Spleen (tissue), 11 donors: ENCODE measurements at regions not wholly inside any gene's neighbourhood (a gene's known extent, or its start where the extent isn't known, plus 50 kb on each side); places are given as distances from the start of the nearest gene placed in this dataset.

Source experiments
- DNase-seq: peaks from one replicate; pipeline ENCODE4 v3.0.0-alpha.2; 2020
- H3K27ac ChIP-seq, 8 donors: fragments of 200-600 bp; sonication (generic) in 7 of 8; 1 replicate in 4 of 8; 2 replicates in 4 of 8; pipeline versions ENCODE4 v1.5.0 to v1.8.0; 2016 to 2021; ENCODE audit warnings: inconsistent platforms in 4 of 8, mild to moderate bottlenecking in 4 of 8, moderate library complexity in 1 of 8
- H3K27me3 ChIP-seq, 7 donors: fragments of 200-600 bp; sonication (generic) in 6 of 7; replicated peaks in 1 of 7; 1 replicate in 4 of 7; 2 replicates in 3 of 7; pipeline versions ENCODE4 v1.5.0 to v1.8.0; 2016 to 2021; ENCODE audit warnings: inconsistent platforms in 3 of 7, mild to moderate bottlenecking in 1 of 7
- H3K36me3 ChIP-seq, 6 donors: fragments of 200-600 bp; sonication (generic) in 5 of 6; 1 replicate in 4 of 6; 2 replicates in 2 of 6; pipeline versions ENCODE4 v1.5.0 to v1.8.0; 2016 to 2021; ENCODE audit warnings: inconsistent platforms in 2 of 6
- H3K4me1 ChIP-seq, 6 donors: fragments of 200-600 bp; sonication (generic) in 5 of 6; 1 replicate in 3 of 6; 2 replicates in 3 of 6; pipeline versions ENCODE4 v1.5.0 to v1.8.0; 2016 to 2021; ENCODE audit warnings: inconsistent platforms in 3 of 6
- H3K4me3 ChIP-seq, 8 donors: fragments of 200-600 bp; sonication (generic) in 7 of 8; 1 replicate in 4 of 8; 2 replicates in 4 of 8; pipeline versions ENCODE4 v1.5.0 to v1.8.0; 2016 to 2021; ENCODE audit warnings: inconsistent platforms in 4 of 8, mild to moderate bottlenecking in 4 of 8, moderate library complexity in 2 of 8
- H3K9me3 ChIP-seq, 8 donors: fragments of 200-600 bp; sonication (generic) in 7 of 8; 1 replicate in 4 of 8; 2 replicates in 4 of 8; pipeline versions ENCODE4 v1.5.0 to v1.8.0; 2016 to 2021; ENCODE audit warnings: inconsistent platforms in 4 of 8
- POLR2A ChIP-seq, 3 donors: fragments of 450-650 bp; IDR thresholded peaks; one replicate each; pipeline ENCODE4 v1.5.1; 2017; ENCODE audit warnings: antibody characterized with exemption in 3 of 3, mild to moderate bottlenecking in 1 of 3
- POLR2AphosphoS5 ChIP-seq, 3 donors: sonication (generic); formaldehyde crosslinking; IDR thresholded peaks; one replicate each; pipeline ENCODE4 v1.5.1; 2017; ENCODE audit warnings: antibody characterized with exemption in 3 of 3
- WGBS, 5 donors: extraction: QIAGEN DNeasy Blood & Tissue Kit in 3 of 5; methylation state at CpG; one replicate each; pipeline versions ENCODE4 v1.1.5 to v1.1.7; 2013 to 2018; 5-methylcytosine and 5-hydroxymethylcytosine counted together
- intact Hi-C: fragments of 100-400 bp; cut with DNase I; formaldehyde crosslinking; loops from one replicate; pipeline ENCODE4 v1.15.0; 2023; ENCODE audit warnings: low total_unique reads
- TF ChIP-seq, protein P1 (sequence below), 11 experiments: fragments of 200-600 bp in 7 of 11; fragments of 450-650 bp in 4 of 11; sonication (generic) in 4 of 11; IDR thresholded peaks in 8 of 11; conservative IDR thresholded peaks in 3 of 11; 1 replicate in 7 of 11; 2 replicates in 4 of 11; pipeline versions ENCODE4 v1.4.0 to v1.8.0; 2016 to 2021; ENCODE audit warnings: antibody characterized with exemption in 11 of 11, inconsistent platforms in 4 of 11, mild to moderate bottlenecking in 1 of 11
- donor health status: healthy with polysubstance abuse.
- donor health status: DM: no; HTN: no; CAD: no; lungs with moderate emphysema.
- donor health status: DM: no; HTN: no; CAD: no.
- donor health status: Bipolar disorder and iron deficiency.
- donor health status: healthy.
- donor health status: DM: no; HTN: no; CAD: no.
- donor health status: DM: yes; HTN: yes; CAD: no.

DNA sequence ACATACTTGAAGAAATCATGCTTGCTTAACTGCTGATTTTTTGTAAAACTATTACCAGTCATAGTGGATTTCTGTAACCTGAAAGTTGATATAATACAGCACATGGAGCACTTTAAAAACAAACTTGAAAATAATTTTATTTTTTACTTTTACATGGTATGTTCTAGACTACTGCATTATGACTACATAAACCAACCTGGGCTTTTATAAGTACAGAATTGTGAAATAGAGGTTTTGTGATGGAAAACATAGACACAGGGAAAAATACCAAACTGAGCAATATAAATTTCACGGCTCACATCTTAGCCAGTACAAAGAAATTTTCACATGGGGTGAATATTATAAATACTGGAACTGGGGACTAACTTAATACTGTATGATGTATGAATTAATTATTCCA, 59.3 kb upstream of the CTIF start:
- peaks cover 0 to 5% (median 0%) of the 10 kb centered on the region in 8 donors for H3K9me3 ChIP-seq
- no peak for DNase-seq
- H3K27ac ChIP-seq = no peak overlapping the region
- TF ChIP-seq, protein P1, sequence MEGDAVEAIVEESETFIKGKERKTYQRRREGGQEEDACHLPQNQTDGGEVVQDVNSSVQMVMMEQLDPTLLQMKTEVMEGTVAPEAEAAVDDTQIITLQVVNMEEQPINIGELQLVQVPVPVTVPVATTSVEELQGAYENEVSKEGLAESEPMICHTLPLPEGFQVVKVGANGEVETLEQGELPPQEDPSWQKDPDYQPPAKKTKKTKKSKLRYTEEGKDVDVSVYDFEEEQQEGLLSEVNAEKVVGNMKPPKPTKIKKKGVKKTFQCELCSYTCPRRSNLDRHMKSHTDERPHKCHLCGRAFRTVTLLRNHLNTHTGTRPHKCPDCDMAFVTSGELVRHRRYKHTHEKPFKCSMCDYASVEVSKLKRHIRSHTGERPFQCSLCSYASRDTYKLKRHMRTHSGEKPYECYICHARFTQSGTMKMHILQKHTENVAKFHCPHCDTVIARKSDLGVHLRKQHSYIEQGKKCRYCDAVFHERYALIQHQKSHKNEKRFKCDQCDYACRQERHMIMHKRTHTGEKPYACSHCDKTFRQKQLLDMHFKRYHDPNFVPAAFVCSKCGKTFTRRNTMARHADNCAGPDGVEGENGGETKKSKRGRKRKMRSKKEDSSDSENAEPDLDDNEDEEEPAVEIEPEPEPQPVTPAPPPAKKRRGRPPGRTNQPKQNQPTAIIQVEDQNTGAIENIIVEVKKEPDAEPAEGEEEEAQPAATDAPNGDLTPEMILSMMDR (IDR thresholded peaks at IDR 0.05 in 8 of 11, conservative IDR thresholded peaks at IDR 0.05 in 3 of 11) = no peak
- TF ChIP-seq POLR2AphosphoS5 (IDR thresholded peaks at IDR 0.05) (no peak), POLR2A (IDR thresholded peaks at IDR 0.05) (no peak)
- WGBS, 5 donors = 79 to 92% (median 88%) methylated on average over 1 of the region's 1 CpG
- intact Hi-C loops = loop anchor here (5.0 kb wide), 1 partner anchor 183 kb away; no protein-coding TSS in a partner anchor
- no peaks in the 10 kb centered on the region for H3K36me3 ChIP-seq
- H3K4me1 ChIP-seq = peaks cover 0 to 6% (median 0%) of the 10 kb centered on the region in 6 donors
- no peak overlapping the region for H3K4me3 ChIP-seq
- H3K27me3 ChIP-seq = peaks cover 0 to 7% (median 0%) of the 10 kb centered on the region in 7 donors

GRCh38 chr18:48477348-48477747, 61.5 kb upstream of the CTIF start:
- intact Hi-C loops = loop anchor here (5.0 kb wide), 1 partner anchor 185 kb away; no protein-coding TSS in a partner anchor
- H3K4me3 ChIP-seq = no peak overlapping the region
- TF ChIP-seq POLR2AphosphoS5 (IDR thresholded peaks at IDR 0.05) (no peak), POLR2A (IDR thresholded peaks at IDR 0.05) (no peak)
- TF ChIP-seq, protein P1 (IDR thresholded peaks at IDR 0.05 in 8 of 11, conservative IDR thresholded peaks at IDR 0.05 in 3 of 11) = no peak
- peaks cover 0 to 6% (median 0%) of the 10 kb centered on the region in 6 donors for H3K4me1 ChIP-seq
- H3K27ac ChIP-seq = no peak overlapping the region
- peaks cover 0 to 7% (median 0%) of the 10 kb centered on the region in 7 donors for H3K27me3 ChIP-seq
- WGBS, 5 donors = 30 to 65% (median 45%) methylated on average over 2 of the region's 2 CpGs
- H3K9me3 ChIP-seq = peaks cover 0 to 8% (median 0%) of the 10 kb centered on the region in 8 donors
- DNase-seq = no peak
- H3K36me3 ChIP-seq = no peaks in the 10 kb centered on the region

DNA sequence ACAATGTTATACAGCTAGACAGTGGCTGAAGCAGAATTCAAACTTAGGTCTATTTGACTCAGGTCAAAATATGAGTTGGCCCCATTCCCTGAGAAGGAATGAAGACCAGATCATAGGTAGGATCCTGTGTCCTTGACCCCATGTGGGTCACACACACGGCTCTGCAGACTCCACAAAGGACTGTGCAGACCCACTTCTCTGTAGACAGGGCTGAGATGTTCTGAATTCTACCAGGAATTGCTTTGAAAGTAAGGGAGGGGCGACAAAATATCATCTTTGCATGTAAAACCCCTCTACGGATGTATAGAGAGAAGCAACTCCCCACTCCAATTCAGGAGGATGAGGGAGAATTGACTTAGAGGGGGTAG, 62.3 kb upstream of the CTIF start:
- Histone ChIP-seq H3K27ac (no peak overlapping the region), H3K36me3 (no peaks in the 10 kb centered on the region), H3K4me1 (peaks cover 0 to 6% (median 0%) of the 10 kb centered on the region in 6 donors), H3K27me3 (peaks cover 0 to 7% (median 0%) of the 10 kb centered on the region in 7 donors), H3K9me3 (peaks cover 0 to 13% (median 0%) of the 10 kb centered on the region in 8 donors), H3K4me3 (no peak overlapping the region)
- 77 to 87% (median 83%) methylated on average over 3 of the region's 3 CpGs for WGBS, 5 donors
- DNase-seq = no peak
- TF ChIP-seq POLR2AphosphoS5 (IDR thresholded peaks at IDR 0.05) (no peak), POLR2A (IDR thresholded peaks at IDR 0.05) (no peak)
- TF ChIP-seq, protein P1 (IDR thresholded peaks at IDR 0.05 in 8 of 11, conservative IDR thresholded peaks at IDR 0.05 in 3 of 11) = no peak
- intact Hi-C loops = loop anchor here (5.0 kb wide), 1 partner anchor 186 kb away; no protein-coding TSS in a partner anchor

- no peak for DNase-seq
- H3K4me1 ChIP-seq = peaks cover 0 to 6% (median 0%) of the 10 kb centered on the region in 6 donors
- no peak overlapping the region for H3K4me3 ChIP-seq
- H3K27ac ChIP-seq = no peak overlapping the region
- WGBS, 5 donors = 34 to 43% (median 35%) methylated on average over 8 of the region's 8 CpGs
- H3K9me3 ChIP-seq = peaks cover 0 to 13% (median 0%) of the 10 kb centered on the region in 8 donors
- intact Hi-C loops = loop anchor here (5.0 kb wide), 1 partner anchor 186 kb away; no protein-coding TSS in a partner anchor
- TF ChIP-seq POLR2AphosphoS5 (IDR thresholded peaks at IDR 0.05) (no peak), POLR2A (IDR thresholded peaks at IDR 0.05) (no peak)
- TF ChIP-seq, protein P1 (IDR thresholded peaks at IDR 0.05 in 8 of 11, conservative IDR thresholded peaks at IDR 0.05 in 3 of 11) = peak; percentile 43 to 88 (median 76)
- peaks cover 0 to 7% (median 0%) of the 10 kb centered on the region in 7 donors for H3K27me3 ChIP-seq
- H3K36me3 ChIP-seq = no peaks in the 10 kb centered on the region
Observed at GRCh38 chr18:48475635-48476549, 62.9 kb upstream of the CTIF start.
